ENCODE measurements at regions not wholly inside any gene's neighbourhood (a gene's known extent, or its start where the extent isn't known, plus 50 kb on each side); places are given as distances from the start of the nearest gene placed in this dataset.

GRCh38 chr4:147020456-147020855 lies 74.8 kb upstream of the TTC29 start:
- no peak for DNase-seq (ENCODE audit: low read depth)
- ChIA-PET POLR2A (interaction anchor here (0.6 kb wide), 1 partner anchor 77 kb away, joined by 3 read pairs; no protein-coding TSS in a partner anchor), CTCF (interaction anchor here (0.8 to 5.6 kb wide), 6 partner anchors 24 to 569 kb away, joined by 3 to 79 read pairs (median 3); no protein-coding TSS in a partner anchor)
- no peak overlapping the region for H3K4me3 ChIP-seq (ENCODE audit: low read depth, low read length)
- no peaks in the 10 kb centered on the region; the same call in 1 of the 2 replicates for H3K27me3 ChIP-seq (ENCODE audit: control insufficient read depth, insufficient read depth, low read length)
- TF ChIP-seq CTCF (IDR thresholded peaks at IDR 0.05; ENCODE audit: insufficient read depth, low read depth, low read length): no peak
- H3K36me3 ChIP-seq (ENCODE audit: control insufficient read depth, insufficient read depth, low read length): no peaks in the 10 kb centered on the region

- Histone ChIP-seq H3K36me3 (ENCODE audit: control insufficient read depth, insufficient read depth, low read length) (no peaks in the 10 kb centered on the region), H3K4me3 (ENCODE audit: low read depth, low read length) (no peak overlapping the region), H3K27me3 (ENCODE audit: control insufficient read depth, insufficient read depth, low read length) (0 out of 2 replicates have a peak, but pooled peaks cover 2% of the 10 kb centered on the region)
- ChIA-PET CTCF (interaction anchor here (1.5 kb wide), 1 partner anchor 72 kb away, joined by 8 read pairs; no protein-coding TSS in a partner anchor), POLR2A (no interaction called here)
- TF ChIP-seq CTCF (IDR thresholded peaks at IDR 0.05; ENCODE audit: insufficient read depth, low read depth, low read length): no peak
- DNase-seq (ENCODE audit: low read depth): no peak
These were observed 79.4 kb upstream of the TTC29 start for GRCh38 chr4:147025042-147025441.

- no peak for TF ChIP-seq CTCF (IDR thresholded peaks at IDR 0.05; ENCODE audit: insufficient read depth, low read depth, low read length)
These were observed 83.6 kb upstream of the TTC29 start for GRCh38 chr4:147029296-147029695.

GRCh38 chr4:147034372-147034771 lies 88.7 kb upstream of the TTC29 start:
- DNase-seq (ENCODE audit: low read depth): no peak
- TF ChIP-seq CTCF (IDR thresholded peaks at IDR 0.05; ENCODE audit: insufficient read depth, low read depth, low read length): no peak
- POLR2A ChIA-PET: no interaction called here
- H3K27me3 ChIP-seq (ENCODE audit: control insufficient read depth, insufficient read depth, low read length): no peaks in the 10 kb centered on the region
- no peak overlapping the region for H3K4me3 ChIP-seq (ENCODE audit: low read depth, low read length)
- H3K36me3 ChIP-seq (ENCODE audit: control insufficient read depth, insufficient read depth, low read length): no peaks in the 10 kb centered on the region
- CTCF ChIA-PET: interaction anchor here (0.8 to 1.7 kb wide), 2 partner anchors 15 to 105 kb away, joined by 3 to 9 read pairs; no protein-coding TSS in a partner anchor

More at GRCh38 chr4:147029296-147029695, 83.6 kb upstream of the TTC29 start:
- Histone ChIP-seq H3K36me3 (ENCODE audit: control insufficient read depth, insufficient read depth, low read length) (no peaks in the 10 kb centered on the region), H3K4me3 (ENCODE audit: low read depth, low read length) (no peak overlapping the region), H3K27me3 (ENCODE audit: control insufficient read depth, insufficient read depth, low read length) (0 out of 2 replicates have a peak, but pooled peaks cover 2% of the 10 kb centered on the region)
- POLR2A ChIA-PET: no interaction called here
- DNase-seq (ENCODE audit: low read depth): no peak
- CTCF ChIA-PET: interaction anchor here (2.0 kb wide), 1 partner anchor 11 kb away, joined by 13 read pairs; no protein-coding TSS in a partner anchor

- H3K4me3 ChIP-seq (ENCODE audit: low read depth, low read length): no peak overlapping the region
- H3K36me3 ChIP-seq (ENCODE audit: control insufficient read depth, insufficient read depth, low read length): no peaks in the 10 kb centered on the region
- ChIA-PET POLR2A (no interaction called here), CTCF (no interaction called here)
- H3K27me3 ChIP-seq (ENCODE audit: control insufficient read depth, insufficient read depth, low read length): no peaks in the 10 kb centered on the region; the same call in 1 of the 2 replicates
- no peak for TF ChIP-seq CTCF (IDR thresholded peaks at IDR 0.05; ENCODE audit: insufficient read depth, low read depth, low read length)
- DNase-seq (ENCODE audit: low read depth): no peak
These were observed 91.4 kb upstream of the TTC29 start for GRCh38 chr4:147037069-147037468.

Measured in BJ (cell line).